Esophagus muscularis mucosa (tissue), 4 donors: ENCODE measurements at regions not wholly inside any gene's neighbourhood (a gene's known extent, or its start where the extent isn't known, plus 50 kb on each side); places are given as distances from the start of the nearest gene placed in this dataset.

ENCODE experiments used
- CTCF ChIP-seq, 3 experiments: fragments of 200-600 bp in 2 of 3; fragments of 450-650 bp in 1 of 3; sonication (generic) in 2 of 3; IDR thresholded peaks; one replicate each; pipeline ENCODE4 v1.5.1; 2017 to 2019; ENCODE audit warnings: antibody characterized with exemption in 3 of 3, mild to moderate bottlenecking in 2 of 3, moderate library complexity in 1 of 3
- EP300 ChIP-seq: sonication (generic); formaldehyde crosslinking; IDR thresholded peaks from one replicate; pipeline ENCODE4 v1.6.1; 2017; ENCODE audit warnings: antibody characterized with exemption
- POLR2A ChIP-seq: fragments of 450-650 bp; IDR thresholded peaks from one replicate; pipeline ENCODE4 v1.6.1; 2017; ENCODE audit warnings: antibody characterized with exemption, moderate library complexity, mild to moderate bottlenecking, low read depth
- POLR2AphosphoS5 ChIP-seq, 2 donors: sonication (generic); formaldehyde crosslinking; IDR thresholded peaks; one replicate each; pipeline ENCODE4 v1.6.1; 2017; ENCODE audit warnings: antibody characterized with exemption in 2 of 2

GRCh38 chr5:96065685-96066385, 104.2 kb upstream of the ELL2 start:
- TF ChIP-seq EP300 (no peak), CTCF (IDR thresholded peaks at IDR 0.05) (no peak), POLR2A (no peak), POLR2AphosphoS5 (IDR thresholded peaks at IDR 0.05) (no peak)
